ENCODE measurements at regions not wholly inside any gene's neighbourhood (a gene's known extent, or its start where the extent isn't known, plus 50 kb on each side); places are given as distances from the start of the nearest gene placed in this dataset.

GRCh38 chr1:88053065-88053464, 631.0 kb upstream of the PKN2 start:
- Histone ChIP-seq H3K9me3 (ENCODE audit: control insufficient read depth in 2 of 3, insufficient read depth in 1 of 3, low read length in 3 of 3) (no peaks in the 10 kb centered on the region), H3K4me3 (ENCODE audit: low read length in 3 of 3) (no peak overlapping the region), H3K4me1 (ENCODE audit: control insufficient read depth in 2 of 3, insufficient read depth in 2 of 3, low read depth in 1 of 3, low read length in 3 of 3) (no peaks in the 10 kb centered on the region), H3K9ac (ENCODE audit: low read length in 3 of 3) (no peak overlapping the region), H3K27ac (ENCODE audit: low read depth in 2 of 2, low read length in 2 of 2) (no peak overlapping the region), H3K27me3 (ENCODE audit: control insufficient read depth, insufficient read depth, low read length) (no peaks in the 10 kb centered on the region), H3K36me3 (ENCODE audit: control insufficient read depth in 2 of 3, insufficient read depth in 3 of 3, low read length in 3 of 3) (no peaks in the 10 kb centered on the region)
- no peak for FAIRE-seq
- DNase-seq: no peak
- no peak for TF ChIP-seq CTCF (IDR thresholded peaks at IDR 0.05; ENCODE audit: borderline replicate concordance, extremely low read depth, insufficient read depth)
- intact Hi-C loops (cut with DNase I): no loop called here

- Histone ChIP-seq H3K9me3 (ENCODE audit: control insufficient read depth in 2 of 3, insufficient read depth in 1 of 3, low read length in 3 of 3) (no peaks in the 10 kb centered on the region), H3K27ac (ENCODE audit: low read depth in 2 of 2, low read length in 2 of 2) (no peak overlapping the region), H3K27me3 (ENCODE audit: control insufficient read depth, insufficient read depth, low read length) (no peaks in the 10 kb centered on the region), H3K4me3 (ENCODE audit: low read length in 3 of 3) (no peak overlapping the region), H3K9ac (ENCODE audit: low read length in 3 of 3) (no peak overlapping the region), H3K36me3 (ENCODE audit: control insufficient read depth in 2 of 3, insufficient read depth in 3 of 3, low read length in 3 of 3) (no peaks in the 10 kb centered on the region), H3K4me1 (ENCODE audit: control insufficient read depth in 2 of 3, insufficient read depth in 2 of 3, low read depth in 1 of 3, low read length in 3 of 3) (no peaks in the 10 kb centered on the region)
- FAIRE-seq: no peak
- intact Hi-C loops (cut with DNase I): no loop called here
- no peak for TF ChIP-seq CTCF (IDR thresholded peaks at IDR 0.05; ENCODE audit: borderline replicate concordance, extremely low read depth, insufficient read depth)
- no peak for DNase-seq
Measured at GRCh38 chr1:88056881-88057280, 627.2 kb upstream of the PKN2 start.

- TF ChIP-seq CTCF (IDR thresholded peaks at IDR 0.05; ENCODE audit: borderline replicate concordance, extremely low read depth, insufficient read depth): no peak
- Histone ChIP-seq H3K27ac (ENCODE audit: low read depth in 2 of 2, low read length in 2 of 2) (no peak overlapping the region), H3K9me3 (ENCODE audit: control insufficient read depth in 2 of 3, insufficient read depth in 1 of 3, low read length in 3 of 3) (no peaks in the 10 kb centered on the region), H3K27me3 (ENCODE audit: control insufficient read depth, insufficient read depth, low read length) (no peaks in the 10 kb centered on the region), H3K36me3 (ENCODE audit: control insufficient read depth in 2 of 3, insufficient read depth in 3 of 3, low read length in 3 of 3) (no peaks in the 10 kb centered on the region), H3K4me1 (ENCODE audit: control insufficient read depth in 2 of 3, insufficient read depth in 2 of 3, low read depth in 1 of 3, low read length in 3 of 3) (no peaks in the 10 kb centered on the region), H3K4me3 (ENCODE audit: low read length in 3 of 3) (no peak overlapping the region), H3K9ac (ENCODE audit: low read length in 3 of 3) (no peak overlapping the region)
- DNase-seq: no peak
- no peak for FAIRE-seq
- intact Hi-C loops (cut with DNase I): no loop called here
Measured at GRCh38 chr1:88058205-88058604, 625.9 kb upstream of the PKN2 start.

GRCh38 chr1:88060112-88060673, 623.9 kb upstream of the PKN2 start:
- Histone ChIP-seq H3K9me3 (ENCODE audit: control insufficient read depth in 2 of 3, insufficient read depth in 1 of 3, low read length in 3 of 3) (no peaks in the 10 kb centered on the region), H3K4me3 (ENCODE audit: low read length in 3 of 3) (no peak overlapping the region), H3K4me1 (ENCODE audit: control insufficient read depth in 2 of 3, insufficient read depth in 2 of 3, low read depth in 1 of 3, low read length in 3 of 3) (no peaks in the 10 kb centered on the region), H3K27ac (ENCODE audit: low read depth in 2 of 2, low read length in 2 of 2) (no peak overlapping the region), H3K9ac (ENCODE audit: low read length in 3 of 3) (no peak overlapping the region), H3K36me3 (ENCODE audit: control insufficient read depth in 2 of 3, insufficient read depth in 3 of 3, low read length in 3 of 3) (no peaks in the 10 kb centered on the region), H3K27me3 (ENCODE audit: control insufficient read depth, insufficient read depth, low read length) (no peaks in the 10 kb centered on the region)
- no peak for TF ChIP-seq CTCF (IDR thresholded peaks at IDR 0.05; ENCODE audit: borderline replicate concordance, extremely low read depth, insufficient read depth)
- DNase-seq: no peak
- intact Hi-C loops (cut with DNase I): no loop called here
- FAIRE-seq: no peak
